ENCODE measurements at regions not wholly inside any gene's neighbourhood (a gene's known extent, or its start where the extent isn't known, plus 50 kb on each side); places are given as distances from the start of the nearest gene placed in this dataset.

- TF ChIP-seq CTCF (conservative IDR thresholded peaks at IDR 0.05): no peak
- peak overlapping the region; percentile 70 for H3K27ac ChIP-seq
These were observed 165.2 kb upstream of the HES1 start for GRCh38 chr3:193970773-193971206.

GRCh38 chr3:193971261-193971751, 164.6 kb upstream of the HES1 start:
- peak overlapping the region; percentile 70 for H3K27ac ChIP-seq
- TF ChIP-seq CTCF (conservative IDR thresholded peaks at IDR 0.05): no peak

- peak overlapping the region; percentile 70; the same call in 1 of the 2 replicates for H3K27ac ChIP-seq
- no peak for TF ChIP-seq CTCF (conservative IDR thresholded peaks at IDR 0.05)
These were observed 164.0 kb upstream of the HES1 start for GRCh38 chr3:193971966-193972365.

- H3K27ac ChIP-seq: no peak overlapping the region
- TF ChIP-seq CTCF (conservative IDR thresholded peaks at IDR 0.05): no peak
These were observed 163.1 kb upstream of the HES1 start for GRCh38 chr3:193972832-193973231.

GRCh38 chr3:193974191-193974652, 161.7 kb upstream of the HES1 start:
- TF ChIP-seq CTCF (conservative IDR thresholded peaks at IDR 0.05): no peak
- no peak overlapping the region for H3K27ac ChIP-seq

- no peak for TF ChIP-seq CTCF (conservative IDR thresholded peaks at IDR 0.05)
- no peak overlapping the region for H3K27ac ChIP-seq
These were observed 161.0 kb upstream of the HES1 start for GRCh38 chr3:193974671-193975535.

GRCh38 chr3:193977622-193978021, 158.3 kb upstream of the HES1 start:
- no peak overlapping the region for H3K27ac ChIP-seq
- TF ChIP-seq CTCF (conservative IDR thresholded peaks at IDR 0.05): no peak

All from VCaP (cell line).